ENCODE measurements at regions not wholly inside any gene's neighbourhood (a gene's known extent, or its start where the extent isn't known, plus 50 kb on each side); places are given as distances from the start of the nearest gene placed in this dataset.

DNA sequence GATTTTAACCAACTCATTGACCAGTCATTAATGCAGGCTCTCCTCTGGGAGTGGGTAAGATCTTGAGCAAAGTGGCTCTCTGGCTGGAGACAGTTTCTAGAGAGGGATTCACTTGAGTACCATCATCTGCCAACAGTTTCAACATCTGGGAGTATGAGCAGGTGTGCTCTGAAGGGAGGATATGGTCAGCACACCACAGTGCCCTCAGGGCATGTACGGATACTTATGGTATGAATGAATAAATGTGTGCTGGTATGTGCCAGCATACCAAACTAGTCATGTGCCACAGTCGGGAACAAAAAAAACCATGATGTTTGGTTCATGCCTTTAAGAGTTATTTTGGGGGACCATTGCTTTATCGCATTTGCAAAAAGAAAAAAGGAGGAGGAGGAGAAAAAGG, 1197.5 kb upstream of the TENM4 start:
- TF ChIP-seq, protein P1, sequence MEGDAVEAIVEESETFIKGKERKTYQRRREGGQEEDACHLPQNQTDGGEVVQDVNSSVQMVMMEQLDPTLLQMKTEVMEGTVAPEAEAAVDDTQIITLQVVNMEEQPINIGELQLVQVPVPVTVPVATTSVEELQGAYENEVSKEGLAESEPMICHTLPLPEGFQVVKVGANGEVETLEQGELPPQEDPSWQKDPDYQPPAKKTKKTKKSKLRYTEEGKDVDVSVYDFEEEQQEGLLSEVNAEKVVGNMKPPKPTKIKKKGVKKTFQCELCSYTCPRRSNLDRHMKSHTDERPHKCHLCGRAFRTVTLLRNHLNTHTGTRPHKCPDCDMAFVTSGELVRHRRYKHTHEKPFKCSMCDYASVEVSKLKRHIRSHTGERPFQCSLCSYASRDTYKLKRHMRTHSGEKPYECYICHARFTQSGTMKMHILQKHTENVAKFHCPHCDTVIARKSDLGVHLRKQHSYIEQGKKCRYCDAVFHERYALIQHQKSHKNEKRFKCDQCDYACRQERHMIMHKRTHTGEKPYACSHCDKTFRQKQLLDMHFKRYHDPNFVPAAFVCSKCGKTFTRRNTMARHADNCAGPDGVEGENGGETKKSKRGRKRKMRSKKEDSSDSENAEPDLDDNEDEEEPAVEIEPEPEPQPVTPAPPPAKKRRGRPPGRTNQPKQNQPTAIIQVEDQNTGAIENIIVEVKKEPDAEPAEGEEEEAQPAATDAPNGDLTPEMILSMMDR (IDR thresholded peaks at IDR 0.05; ENCODE audit: low read depth, low read length, poor library complexity, severe bottlenecking): no peak
- TF ChIP-seq EZH2phosphoT487 (IDR thresholded peaks at IDR 0.05; ENCODE audit: borderline replicate concordance, low read length): no peak
